HG03442 (cell line): ENCODE measurements at regions not wholly inside any gene's neighbourhood (a gene's known extent, or its start where the extent isn't known, plus 50 kb on each side); places are given as distances from the start of the nearest gene placed in this dataset.
"Not testable (repeated sequence)": the region's sequence is repeated elsewhere in the genome, so short reads cannot be mapped to it uniquely, and the experiment has no call there.

Experiments used
- ATAC-seq: cut with Tn5 transposase; IDR thresholded peaks from one replicate; pipeline ENCODE4 v1.9.1; 2021; ENCODE audit warnings: mild to moderate bottlenecking, moderate library complexity; ENCODE audit not compliant: unreplicated experiment

- ATAC-seq, result no peak
These were observed 179.3 kb upstream of the RAG2 start for GRCh38 chr11:36777311-36777710.

GRCh38 chr11:36775756-36776155, 177.7 kb upstream of the RAG2 start:
- ATAC-seq, result no peak

- no peak for ATAC-seq
These were observed 177.1 kb upstream of the RAG2 start for GRCh38 chr11:36775130-36775529.

GRCh38 chr11:36774603-36775002, 176.6 kb upstream of the RAG2 start:
- no peak for ATAC-seq

GRCh38 chr11:36763187-36763586, 165.2 kb upstream of the RAG2 start:
- peak; percentile 88 for ATAC-seq

GRCh38 chr11:36757075-36757474, 159.0 kb upstream of the RAG2 start:
- no peak for ATAC-seq

GRCh38 chr11:36753960-36754359, 155.9 kb upstream of the RAG2 start:
- ATAC-seq, result no peak

- no peak for ATAC-seq
These were observed 154.0 kb upstream of the RAG2 start for GRCh38 chr11:36751996-36752395.

GRCh38 chr11:36751335-36751781, 153.3 kb upstream of the RAG2 start:
- ATAC-seq, result no peak

- no peak for ATAC-seq
These were observed 152.3 kb upstream of the RAG2 start for GRCh38 chr11:36750349-36750748.

- ATAC-seq, result no peak
These were observed 150.8 kb upstream of the RAG2 start for GRCh38 chr11:36748836-36749235.

GRCh38 chr11:36746886-36747710, 149.1 kb upstream of the RAG2 start:
- peak; percentile 87 for ATAC-seq

- ATAC-seq, result no peak
These were observed 146.5 kb upstream of the RAG2 start for GRCh38 chr11:36744375-36745168.

GRCh38 chr11:36743039-36743438, 145.0 kb upstream of the RAG2 start:
- ATAC-seq, result peak; percentile 66

GRCh38 chr11:36741515-36741914, 143.5 kb upstream of the RAG2 start:
- ATAC-seq, result no peak

- no peak for ATAC-seq
These were observed 140.3 kb upstream of the RAG2 start for GRCh38 chr11:36738292-36738861.

GRCh38 chr11:36736103-36736502, 138.1 kb upstream of the RAG2 start:
- ATAC-seq, result no peak

- not testable (repeated sequence) for ATAC-seq
These were observed 135.7 kb upstream of the RAG2 start for GRCh38 chr11:36733721-36734120.

- no peak for ATAC-seq
These were observed 132.7 kb upstream of the RAG2 start for GRCh38 chr11:36730761-36731160.

- ATAC-seq, result no peak
These were observed 131.8 kb upstream of the RAG2 start for GRCh38 chr11:36729825-36730224.

- ATAC-seq, result no peak
These were observed 128.4 kb upstream of the RAG2 start for GRCh38 chr11:36726420-36726819.
